ENCODE measurements at regions not wholly inside any gene's neighbourhood (a gene's known extent, or its start where the extent isn't known, plus 50 kb on each side); places are given as distances from the start of the nearest gene placed in this dataset.
"Not testable (repeated sequence)": the region's sequence is repeated elsewhere in the genome, so short reads cannot be mapped to it uniquely, and the experiment has no call there.

DNA sequence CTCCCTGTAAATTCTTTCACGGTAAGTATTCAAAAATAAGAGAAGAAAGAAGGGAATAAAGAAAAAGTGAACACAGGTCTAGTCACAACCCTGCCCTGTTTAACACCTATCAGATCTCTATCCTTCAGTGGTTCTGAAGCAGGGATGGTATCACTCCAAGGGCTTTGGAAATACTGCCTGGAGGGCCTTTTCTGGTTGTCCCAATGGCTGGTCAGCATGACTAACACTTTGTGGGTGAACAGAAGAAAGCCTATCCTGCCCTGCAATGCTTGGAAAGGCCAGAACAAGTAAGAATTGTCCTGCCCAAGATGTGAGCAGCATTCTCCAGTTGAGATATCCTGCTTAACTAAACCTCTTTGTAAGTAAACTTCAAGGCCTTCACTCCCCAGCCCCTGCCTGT is 124.9 kb downstream of the TMEM167A start:
- no peak for DNase-seq (ENCODE audit: low read depth)
- TF ChIP-seq, protein P1, sequence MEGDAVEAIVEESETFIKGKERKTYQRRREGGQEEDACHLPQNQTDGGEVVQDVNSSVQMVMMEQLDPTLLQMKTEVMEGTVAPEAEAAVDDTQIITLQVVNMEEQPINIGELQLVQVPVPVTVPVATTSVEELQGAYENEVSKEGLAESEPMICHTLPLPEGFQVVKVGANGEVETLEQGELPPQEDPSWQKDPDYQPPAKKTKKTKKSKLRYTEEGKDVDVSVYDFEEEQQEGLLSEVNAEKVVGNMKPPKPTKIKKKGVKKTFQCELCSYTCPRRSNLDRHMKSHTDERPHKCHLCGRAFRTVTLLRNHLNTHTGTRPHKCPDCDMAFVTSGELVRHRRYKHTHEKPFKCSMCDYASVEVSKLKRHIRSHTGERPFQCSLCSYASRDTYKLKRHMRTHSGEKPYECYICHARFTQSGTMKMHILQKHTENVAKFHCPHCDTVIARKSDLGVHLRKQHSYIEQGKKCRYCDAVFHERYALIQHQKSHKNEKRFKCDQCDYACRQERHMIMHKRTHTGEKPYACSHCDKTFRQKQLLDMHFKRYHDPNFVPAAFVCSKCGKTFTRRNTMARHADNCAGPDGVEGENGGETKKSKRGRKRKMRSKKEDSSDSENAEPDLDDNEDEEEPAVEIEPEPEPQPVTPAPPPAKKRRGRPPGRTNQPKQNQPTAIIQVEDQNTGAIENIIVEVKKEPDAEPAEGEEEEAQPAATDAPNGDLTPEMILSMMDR (conservative IDR thresholded peaks at IDR 0.05; ENCODE audit: low read length), result no peak
- H3K4me3 ChIP-seq (ENCODE audit: low read length), result no peak overlapping the region

DNA sequence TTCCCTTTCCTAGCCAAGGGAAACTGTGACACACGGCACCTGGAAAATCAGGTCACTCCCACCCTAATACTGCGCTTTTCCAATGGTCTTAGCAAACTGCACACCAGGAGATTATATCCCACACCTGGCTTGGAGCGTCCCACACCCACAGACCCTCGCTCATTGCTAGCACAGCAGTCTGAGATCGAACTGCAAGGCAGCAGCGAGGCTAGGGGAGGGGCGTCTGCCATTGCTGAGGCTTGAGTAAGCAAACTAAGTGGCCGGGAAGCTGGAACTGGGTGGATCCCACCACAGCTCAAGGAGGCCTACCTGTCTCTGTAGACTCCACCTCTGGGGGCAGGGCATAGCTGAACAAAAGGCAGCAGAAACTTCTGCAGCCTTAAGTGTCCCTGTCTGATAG is 132.9 kb downstream of the TMEM167A start:
- DNase-seq (ENCODE audit: low read depth); H3K4me3 ChIP-seq (ENCODE audit: low read length): not testable (repeated sequence)

DNA sequence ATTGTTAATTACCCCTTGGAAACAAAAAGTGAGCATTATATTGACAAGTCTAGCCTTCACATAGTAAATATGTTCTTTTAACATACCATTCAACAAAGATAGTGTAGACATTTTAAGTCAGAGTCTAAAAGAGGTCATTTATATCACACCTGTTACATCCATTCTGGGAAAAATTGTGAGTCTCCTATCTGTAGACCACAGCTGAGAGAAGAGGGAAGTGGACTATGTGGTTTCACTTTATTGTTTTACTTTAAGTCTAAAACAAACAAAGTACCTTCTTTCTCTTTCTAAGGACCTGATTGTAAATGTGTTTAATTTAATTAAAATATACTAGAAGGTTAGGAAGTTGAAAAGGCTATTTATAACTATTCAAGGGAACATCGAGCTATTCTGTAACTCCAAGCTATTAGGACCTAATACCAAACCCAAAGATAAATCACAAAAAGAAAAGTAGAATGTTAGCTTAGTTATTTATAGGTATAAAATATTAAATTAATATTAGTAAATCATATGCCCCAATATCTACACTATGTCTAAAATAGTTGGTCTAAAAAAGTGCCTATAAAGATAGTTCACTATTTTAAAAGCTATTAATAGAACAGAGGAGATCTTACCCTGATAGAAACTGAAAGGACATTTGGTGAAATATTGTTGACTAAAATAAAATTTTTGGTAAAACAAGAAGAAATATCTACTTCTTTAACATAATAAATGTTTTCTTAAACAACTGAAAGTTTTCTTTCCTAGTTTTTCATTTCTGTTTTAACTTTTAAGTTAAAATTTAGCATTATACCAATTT is 134.9 kb downstream of the TMEM167A start:
- DNase-seq (ENCODE audit: low read depth), result no peak
- TF ChIP-seq, protein P1 (conservative IDR thresholded peaks at IDR 0.05; ENCODE audit: low read length), result no peak
- H3K4me3 ChIP-seq (ENCODE audit: low read length), result no peak overlapping the region

DNA sequence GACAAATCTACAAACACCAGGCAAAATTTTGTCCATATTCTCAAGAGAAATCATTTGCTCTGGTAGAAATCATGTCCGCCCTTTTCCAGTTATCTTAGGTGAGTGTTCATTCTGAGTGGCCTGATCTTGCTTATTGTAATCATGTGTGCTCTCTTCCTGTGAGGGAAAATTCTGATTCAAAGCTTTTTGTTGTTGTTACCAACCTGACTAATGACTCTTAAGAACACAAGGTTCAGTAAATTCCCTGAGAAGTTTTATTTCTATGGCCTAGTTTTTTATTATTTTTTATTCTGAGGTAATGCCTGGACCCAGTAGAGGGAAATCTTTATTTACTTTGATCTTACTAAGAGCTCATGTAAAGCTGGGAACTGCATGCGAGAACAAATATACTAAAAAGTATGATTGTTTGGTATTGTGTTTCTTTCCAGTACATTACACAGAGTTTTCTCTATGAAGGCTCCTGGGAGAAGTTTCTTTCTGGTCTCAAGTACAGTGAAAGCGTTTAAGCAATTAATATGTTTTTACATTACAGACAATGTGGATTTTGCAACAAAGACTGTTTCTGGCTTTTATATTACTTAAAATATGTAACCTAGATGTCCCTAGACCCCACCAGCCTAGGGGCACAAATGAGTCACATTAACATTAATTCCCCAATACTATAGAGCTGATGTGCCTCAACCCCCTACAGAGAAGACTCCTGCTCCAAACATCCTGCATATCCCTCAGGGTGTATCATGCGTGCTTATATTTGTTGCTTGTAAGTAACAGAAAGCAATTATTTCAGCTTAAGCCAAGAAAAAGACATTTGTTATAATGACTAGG is 138.1 kb downstream of the TMEM167A start:
- TF ChIP-seq, protein P1 (conservative IDR thresholded peaks at IDR 0.05; ENCODE audit: low read length), result no peak
- no peak overlapping the region for H3K4me3 ChIP-seq (ENCODE audit: low read length)
- no peak for DNase-seq (ENCODE audit: low read depth)

DNA sequence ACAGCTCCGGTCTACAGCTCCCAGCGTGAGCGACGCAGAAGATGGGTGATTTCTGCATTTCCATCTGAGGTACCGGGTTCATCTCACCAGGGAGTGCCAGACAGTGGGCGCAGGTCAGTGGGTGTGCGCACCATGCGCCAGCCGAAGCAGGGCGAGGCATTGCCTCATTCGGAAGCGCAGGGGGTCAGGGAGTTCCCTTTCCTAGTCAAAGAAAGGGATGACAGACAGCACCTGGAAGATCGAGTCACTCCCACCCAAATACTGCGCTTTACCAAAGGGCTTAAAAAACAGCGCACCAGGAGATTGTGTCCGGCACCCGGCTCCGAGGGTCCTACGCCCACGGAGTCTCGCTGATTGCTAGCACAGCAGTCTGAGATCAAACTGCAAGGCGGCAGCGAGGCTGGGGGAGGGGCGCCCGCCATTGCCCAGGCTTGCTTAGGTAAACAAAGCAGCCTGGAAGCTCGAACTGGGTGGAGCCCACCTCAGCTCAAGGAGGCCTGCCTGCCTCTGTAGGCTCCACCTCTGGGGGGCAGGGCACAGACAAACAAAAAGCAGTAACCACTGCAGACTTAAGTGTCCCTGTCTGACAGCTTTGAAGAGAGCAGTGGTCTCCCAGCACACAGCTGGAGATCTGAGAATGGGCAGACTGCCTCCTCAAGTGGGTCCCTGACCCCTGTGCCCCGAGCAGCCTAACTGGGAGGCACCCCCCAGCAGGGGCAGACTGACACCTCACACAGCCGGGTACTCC is 144.5 kb downstream of the TMEM167A start:
- DNase-seq (ENCODE audit: low read depth), result not testable (repeated sequence)

DNA sequence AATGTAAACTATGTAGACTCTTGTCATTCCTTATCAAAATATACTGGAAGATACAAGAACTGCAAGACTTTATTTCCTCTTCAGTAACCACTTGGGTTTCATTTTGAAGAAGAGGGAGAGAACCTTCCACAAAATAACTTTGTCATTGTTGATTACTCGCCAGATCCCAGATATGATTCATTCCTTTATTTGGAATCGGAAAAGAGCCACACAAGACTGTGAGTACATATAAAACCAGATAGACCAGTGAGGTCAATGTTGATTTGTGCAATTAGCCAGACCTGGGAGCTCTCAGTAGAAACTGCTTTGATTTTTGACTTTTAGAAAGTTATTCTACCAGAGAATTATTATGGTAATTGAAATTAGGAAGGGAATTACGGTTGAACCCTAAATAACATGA is 146.1 kb downstream of the TMEM167A start:
- TF ChIP-seq, protein P1 (conservative IDR thresholded peaks at IDR 0.05; ENCODE audit: low read length), result no peak
- no peak for DNase-seq (ENCODE audit: low read depth)
- no peak overlapping the region for H3K4me3 ChIP-seq (ENCODE audit: low read length)

More for the DNA sequence above, 144.5 kb downstream of the TMEM167A start:
- H3K4me3 ChIP-seq (ENCODE audit: low read length), result not testable (repeated sequence)

DNA sequence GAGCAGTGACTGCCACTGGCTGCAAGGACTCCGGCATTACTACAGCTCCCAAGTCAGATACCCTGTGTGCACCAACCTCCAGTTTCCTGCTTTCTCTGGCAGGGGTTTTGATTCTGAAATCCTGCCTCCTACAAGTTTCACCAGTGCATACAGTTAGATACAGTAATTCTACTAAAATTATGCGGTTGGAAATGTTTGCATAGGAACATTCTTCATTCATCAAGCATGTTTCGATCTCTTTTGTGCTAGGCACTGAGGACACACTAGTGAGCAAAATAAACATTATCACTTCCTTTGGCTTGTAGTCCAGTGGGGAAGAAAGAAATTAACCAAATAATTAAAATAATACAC is 152.2 kb downstream of the TMEM167A start:
- no peak for DNase-seq (ENCODE audit: low read depth)
- TF ChIP-seq, protein P1 (conservative IDR thresholded peaks at IDR 0.05; ENCODE audit: low read length), result no peak
- H3K4me3 ChIP-seq (ENCODE audit: low read length), result no peak overlapping the region

Data from AG10803 (cell line).